EL (cell line): ENCODE measurements at regions not wholly inside any gene's neighbourhood (a gene's known extent, or its start where the extent isn't known, plus 50 kb on each side); places are given as distances from the start of the nearest gene placed in this dataset.
"Not testable (repeated sequence)": the region's sequence is repeated elsewhere in the genome, so short reads cannot be mapped to it uniquely, and the experiment has no call there.

Experiments
- DNase-seq: peaks from one replicate; pipeline ENCODE4 v3.0.0-alpha.2; 2016

DNA sequence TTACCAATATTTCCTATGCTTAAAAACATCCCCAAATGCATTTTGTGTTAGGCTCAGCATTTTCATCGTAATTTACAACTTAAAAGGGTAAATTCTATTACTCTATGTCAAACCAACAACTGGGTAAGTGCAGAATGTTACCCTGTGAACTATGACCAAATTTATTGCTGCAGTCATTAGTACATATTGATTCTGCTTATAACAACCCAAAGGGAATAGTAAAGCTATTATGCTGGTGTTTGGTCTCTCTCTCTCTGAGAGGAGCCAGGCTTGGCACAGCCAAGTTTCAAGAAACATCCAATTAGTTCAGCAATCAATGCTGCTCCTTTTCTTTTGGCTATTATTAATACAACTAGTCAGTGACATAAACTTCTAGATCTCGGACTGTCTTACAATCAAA is 747.7 kb downstream of the CENPC start:
- DNase-seq, result no peak

DNA sequence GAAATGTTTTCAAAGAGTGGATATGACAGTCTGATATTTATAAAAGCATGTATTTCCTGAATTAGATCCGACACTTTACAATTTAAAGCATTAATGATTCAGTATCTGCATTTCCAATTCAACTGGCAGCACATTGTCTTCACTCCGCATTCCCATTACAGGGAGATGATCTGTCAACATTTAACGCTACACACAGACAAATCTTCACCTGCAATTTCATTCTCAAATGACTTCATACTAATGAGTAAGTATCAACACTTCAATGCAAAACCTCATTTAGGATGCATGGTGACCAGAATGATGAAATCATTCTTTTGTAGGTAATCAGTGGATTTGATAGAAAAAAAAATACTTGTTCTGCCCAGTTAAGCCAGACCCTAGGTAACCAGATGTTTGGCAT is 749.6 kb downstream of the CENPC start:
- DNase-seq, result no peak

DNA sequence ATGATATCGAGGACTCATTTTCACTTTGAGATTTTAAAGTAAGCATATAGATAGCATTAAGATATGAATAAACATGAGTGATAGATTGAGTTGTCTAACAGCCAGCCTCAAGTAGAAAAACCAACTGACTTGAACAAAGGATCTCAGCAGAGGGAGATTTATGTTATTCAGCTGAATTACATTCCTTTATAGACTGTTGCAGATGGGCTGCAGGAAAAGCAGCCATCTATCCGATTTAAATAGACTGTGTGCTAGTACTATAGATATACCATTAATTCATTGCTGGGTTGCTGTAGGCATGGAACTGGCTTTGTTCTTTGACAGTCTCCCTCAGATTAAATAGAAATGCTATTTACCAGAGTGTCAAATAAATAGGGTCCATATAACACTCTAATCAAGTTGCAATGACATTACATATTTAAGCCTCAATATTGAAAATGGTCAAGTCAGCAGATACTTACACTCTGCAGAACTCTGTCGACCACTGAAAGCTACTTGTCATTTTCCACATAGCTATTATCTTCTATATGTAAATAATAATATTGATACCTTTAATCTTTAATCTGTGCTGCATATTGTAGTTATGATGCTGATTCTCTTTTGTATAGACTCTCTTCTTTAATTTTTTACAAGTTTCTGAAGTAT is 750.8 kb downstream of the CENPC start:
- no peak for DNase-seq

DNA sequence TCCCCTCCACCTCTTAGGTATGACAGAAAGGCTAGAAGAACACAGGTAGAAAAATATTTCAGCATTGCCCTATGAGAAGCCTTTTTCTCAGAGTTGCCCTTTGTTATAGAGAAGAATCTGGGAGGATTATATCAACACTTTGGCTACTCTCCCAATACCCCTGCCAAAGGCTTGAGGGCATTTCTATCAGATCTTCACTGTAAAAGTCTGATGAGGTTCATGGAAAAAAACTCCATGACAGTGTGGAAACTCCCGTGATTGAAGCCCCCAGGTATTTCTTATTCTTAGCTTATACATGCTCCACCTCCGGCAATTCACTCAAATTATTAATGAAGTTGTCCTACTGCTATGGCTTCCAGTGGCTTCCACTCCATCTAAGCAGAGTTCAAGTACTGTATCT is 753.6 kb downstream of the CENPC start:
- no peak for DNase-seq

DNA sequence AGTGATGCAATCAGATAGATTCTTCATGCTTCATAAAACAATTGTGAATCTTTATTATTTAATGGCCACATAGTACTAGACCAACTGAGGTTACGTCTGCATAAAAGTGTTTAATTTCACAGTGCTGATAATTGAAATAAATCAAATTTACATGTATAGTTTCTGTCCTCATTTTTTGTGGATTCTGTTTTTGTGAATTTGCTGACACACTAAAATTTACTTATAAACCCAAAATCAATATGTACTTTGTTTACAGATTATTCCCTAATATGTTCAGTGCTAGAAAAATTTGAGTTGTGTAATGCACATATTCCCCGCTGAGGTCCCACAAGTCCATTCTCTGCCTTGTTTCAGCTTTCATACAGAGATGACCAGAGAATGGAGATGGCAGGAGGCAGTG is 759.8 kb downstream of the CENPC start:
- no peak for DNase-seq

DNA sequence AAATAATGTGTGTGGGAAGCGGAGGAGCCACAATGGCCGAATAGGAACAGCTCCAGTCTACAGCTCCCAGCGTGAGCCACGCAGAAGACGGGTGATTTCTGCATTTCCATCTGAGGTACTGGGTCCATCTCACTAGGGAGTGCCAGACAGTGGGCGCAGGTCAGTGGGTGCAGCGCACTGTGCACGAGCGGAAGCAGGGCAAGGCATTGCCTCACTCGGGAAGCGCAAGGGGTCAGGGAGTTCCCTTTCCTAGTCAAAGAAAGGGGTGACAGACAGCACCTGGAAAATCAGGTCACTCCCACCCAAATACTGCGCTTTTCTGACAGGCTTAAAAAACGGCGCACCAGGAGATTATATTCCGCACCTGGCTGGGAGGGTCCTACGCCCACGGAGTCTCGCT is 762.6 kb downstream of the CENPC start:
- not testable (repeated sequence) for DNase-seq

DNA sequence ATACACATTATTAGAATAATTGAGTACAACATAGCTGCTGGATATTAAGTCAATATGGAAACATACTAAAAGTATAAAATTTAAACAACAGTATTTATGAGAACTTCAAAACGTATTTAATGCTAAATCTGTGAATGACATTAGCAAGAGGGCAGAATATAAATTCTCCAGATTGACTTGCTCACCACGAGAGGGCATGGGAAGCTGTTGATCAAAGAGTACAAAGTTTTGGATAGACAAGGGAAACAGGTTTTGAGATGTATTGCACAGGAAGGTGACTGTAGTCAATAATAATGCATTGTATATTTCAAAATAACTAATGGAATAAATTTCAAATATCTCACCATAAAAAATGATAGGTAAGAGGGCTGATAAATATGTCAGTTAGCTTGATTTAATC is 768.2 kb downstream of the CENPC start:
- no peak for DNase-seq

DNA sequence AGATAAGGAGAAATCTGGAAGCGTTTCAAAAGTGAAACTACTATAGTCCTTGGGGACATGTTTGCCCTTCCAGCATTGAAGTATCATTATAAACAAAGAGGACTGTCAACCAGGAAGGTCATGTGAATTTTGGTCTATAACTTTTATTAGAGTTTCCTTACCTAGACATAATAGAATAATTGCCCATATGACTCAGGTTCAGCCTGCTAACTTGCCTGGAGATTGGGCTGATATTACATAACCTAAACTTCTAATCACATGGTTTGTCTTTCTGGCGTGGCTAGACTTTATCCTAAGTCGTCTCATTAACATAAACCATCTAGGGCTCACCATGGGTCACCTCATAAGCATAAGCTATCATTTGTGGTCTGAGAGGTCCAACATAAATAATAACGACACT is 775.9 kb downstream of the CENPC start:
- DNase-seq, result no peak

DNA sequence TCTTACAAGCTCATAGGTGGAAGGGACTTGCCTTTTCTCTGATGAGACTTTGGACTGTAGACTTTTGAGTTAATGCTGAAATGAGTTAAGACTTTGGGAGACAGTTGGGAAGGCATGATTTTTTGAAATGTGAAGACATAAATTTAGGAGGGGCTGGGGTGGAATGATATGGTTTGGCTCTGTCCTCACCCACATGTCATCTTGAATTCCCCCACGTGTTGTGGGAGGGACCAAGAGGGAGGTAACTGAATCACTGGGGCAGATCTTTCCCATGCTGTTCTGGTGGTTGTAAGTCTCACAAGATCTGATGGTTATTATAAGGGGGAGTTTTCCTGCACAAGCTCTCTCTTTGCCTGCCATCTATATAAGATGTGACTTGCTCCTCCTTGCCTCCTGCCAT is 777.9 kb downstream of the CENPC start:
- no peak for DNase-seq

DNA sequence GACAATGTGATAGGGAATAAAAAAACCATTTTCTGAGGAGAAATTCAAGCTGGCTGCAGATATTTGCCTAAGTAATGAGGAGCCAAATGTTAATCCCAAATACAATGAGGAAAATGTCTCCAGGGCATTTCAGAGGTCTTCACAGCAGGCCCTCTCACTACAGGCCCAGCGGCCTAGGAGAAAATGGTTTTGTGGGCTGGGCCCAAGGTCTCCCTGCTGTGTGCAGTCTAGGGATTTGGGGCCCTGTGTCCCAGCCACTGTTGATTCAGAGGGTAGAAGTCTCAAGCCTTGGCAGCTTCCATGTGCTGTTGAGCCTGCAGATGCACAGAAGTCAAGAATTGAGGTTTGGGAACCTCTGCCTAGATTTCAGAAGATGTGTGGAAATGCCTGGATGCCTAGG is 778.7 kb downstream of the CENPC start:
- DNase-seq, result no peak

DNA sequence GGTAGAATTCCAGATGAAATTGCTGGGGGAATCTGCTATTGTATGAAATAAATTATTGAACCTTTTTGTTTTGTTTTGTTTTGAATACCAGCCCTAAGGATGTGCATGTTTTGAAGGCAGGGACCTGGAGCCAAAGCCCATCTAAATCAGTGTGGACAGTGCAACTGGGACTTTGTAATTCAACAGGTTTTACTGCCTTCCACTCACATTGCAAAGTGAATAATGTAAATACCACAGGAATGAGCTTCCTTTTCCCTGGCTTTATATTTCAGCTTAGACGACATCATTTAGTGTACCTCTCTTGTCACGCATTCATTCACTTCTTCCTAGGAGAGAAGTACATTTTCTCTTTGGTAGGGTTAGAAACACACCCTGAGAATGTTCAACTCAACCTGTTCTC is 795.0 kb downstream of the CENPC start:
- peak; percentile 51 for DNase-seq

DNA sequence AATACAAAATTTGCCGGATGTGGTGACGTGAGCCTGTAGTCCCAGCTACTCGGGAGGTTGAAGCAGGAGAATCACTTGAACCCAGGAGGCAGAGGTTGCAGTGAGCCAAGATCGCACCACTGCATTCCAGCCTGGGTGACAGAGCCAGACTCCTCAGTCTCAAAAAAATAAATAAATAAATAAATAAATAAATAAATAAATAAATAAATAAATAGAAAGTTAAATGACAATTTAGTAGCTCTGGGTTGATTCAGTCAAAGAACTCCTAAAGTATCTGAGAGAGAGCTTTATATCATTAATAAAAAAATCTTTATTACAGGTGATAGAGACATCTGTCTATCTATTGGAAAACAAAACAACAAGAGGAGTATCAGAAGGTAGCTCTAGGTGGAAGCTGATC is 798.4 kb downstream of the CENPC start:
- DNase-seq, result not testable (repeated sequence)

DNA sequence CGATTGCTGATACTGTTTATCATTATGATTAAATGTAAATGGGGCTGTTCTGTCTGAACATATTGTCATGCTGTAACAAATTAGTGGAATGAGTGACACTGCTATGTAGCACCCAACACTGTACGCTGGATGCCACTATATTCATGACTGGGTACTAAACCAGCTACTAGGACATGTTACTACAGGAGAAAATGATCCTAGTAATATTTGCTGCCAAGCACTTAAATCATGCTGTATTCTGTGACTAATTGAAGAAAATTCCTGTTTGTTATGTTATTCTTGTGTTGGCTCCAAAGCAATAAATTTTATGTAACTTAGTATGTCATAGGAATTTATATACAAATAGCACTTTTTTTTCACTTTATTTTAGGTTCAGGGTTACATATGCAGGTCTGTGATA is 804.2 kb downstream of the CENPC start:
- peak; percentile 53 for DNase-seq

DNA sequence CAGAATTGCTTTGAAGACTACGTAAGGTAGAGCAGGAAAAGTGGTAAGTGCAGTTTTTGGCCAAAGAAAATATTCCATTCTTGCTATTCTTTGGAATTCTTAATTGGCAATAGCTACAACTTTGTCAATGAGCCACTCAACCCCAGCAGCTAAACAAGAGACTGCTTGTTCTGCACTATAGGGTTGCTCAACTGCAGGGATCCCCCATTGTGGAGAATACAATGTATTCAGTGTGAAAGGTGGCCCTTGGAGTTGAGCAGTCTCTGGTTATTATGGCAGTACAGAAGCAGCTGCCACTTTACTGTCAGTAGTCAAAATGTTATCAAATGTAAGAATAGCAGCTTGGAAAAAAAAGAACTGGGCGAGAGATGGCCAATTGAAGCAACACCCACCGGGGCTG is 808.7 kb downstream of the CENPC start:
- no peak for DNase-seq

DNA sequence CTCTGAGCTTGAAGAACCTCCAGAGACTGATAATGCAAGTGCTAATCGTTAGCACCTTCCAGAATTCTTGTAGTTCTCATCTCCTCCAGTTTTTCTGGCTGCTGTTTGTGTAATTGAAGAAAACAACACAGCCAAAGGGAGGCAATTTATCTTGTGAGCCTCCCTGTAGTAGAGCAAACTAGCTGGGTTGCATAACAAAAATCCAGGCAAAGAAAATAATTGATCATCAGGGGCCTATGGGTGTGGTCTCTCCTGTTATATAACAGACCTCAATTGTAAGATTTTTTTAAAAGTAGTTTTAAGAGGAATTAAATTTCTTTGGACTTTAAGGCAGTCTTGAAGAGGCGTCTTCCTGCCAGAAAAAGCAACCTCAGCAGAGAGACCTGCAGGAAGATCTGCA is 817.0 kb downstream of the CENPC start:
- no peak for DNase-seq

DNA sequence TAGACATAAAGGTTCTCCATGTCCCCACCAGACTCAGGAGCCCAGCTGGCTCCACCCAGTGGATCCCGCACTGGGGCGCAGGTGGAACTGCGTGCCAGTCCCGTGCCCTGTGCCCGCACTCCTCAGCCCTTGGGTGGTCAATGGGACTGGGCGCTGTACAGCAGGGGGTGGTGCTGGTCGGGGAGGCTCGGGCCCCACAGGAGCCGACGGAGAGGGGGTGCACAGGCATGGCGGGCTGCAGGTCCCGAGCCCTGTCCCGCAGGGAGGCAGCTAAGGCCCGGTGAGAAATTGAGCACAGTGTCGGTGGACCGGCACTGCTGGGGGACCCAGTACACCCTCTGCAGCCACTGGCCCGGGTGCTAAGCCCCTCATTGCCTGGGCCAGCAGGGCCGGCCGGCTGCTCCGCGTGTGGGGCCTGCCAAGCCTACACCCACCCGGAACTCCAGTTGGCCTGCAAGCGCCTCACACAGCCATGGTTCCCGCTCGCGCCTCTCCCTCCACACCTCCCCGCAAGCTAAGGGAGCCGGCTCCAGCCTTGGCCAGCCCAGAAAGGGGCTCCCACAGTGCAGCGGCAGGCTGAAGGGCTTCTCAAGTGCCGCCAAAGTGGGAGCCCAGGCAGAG is 832.9 kb downstream of the CENPC start:
- DNase-seq, result not testable (repeated sequence)

DNA sequence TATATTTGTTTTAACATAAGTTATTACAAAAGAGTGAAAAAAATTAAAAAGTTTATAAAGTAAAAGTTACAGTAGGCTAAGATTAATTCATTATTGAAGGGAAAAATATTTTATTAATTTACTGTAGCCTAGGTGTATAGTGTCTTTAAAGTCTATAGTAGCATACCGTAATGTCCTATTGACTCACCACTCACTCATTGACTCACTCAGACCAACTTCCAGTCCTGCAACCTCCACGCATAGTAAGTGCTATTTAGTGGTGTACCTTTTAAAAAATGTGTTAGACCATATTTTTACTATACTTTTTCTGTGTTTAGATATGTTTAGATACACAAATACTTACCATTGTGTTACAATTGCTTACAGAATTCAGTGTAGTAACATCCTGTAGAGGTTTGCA is 841.1 kb downstream of the CENPC start:
- no peak for DNase-seq

DNA sequence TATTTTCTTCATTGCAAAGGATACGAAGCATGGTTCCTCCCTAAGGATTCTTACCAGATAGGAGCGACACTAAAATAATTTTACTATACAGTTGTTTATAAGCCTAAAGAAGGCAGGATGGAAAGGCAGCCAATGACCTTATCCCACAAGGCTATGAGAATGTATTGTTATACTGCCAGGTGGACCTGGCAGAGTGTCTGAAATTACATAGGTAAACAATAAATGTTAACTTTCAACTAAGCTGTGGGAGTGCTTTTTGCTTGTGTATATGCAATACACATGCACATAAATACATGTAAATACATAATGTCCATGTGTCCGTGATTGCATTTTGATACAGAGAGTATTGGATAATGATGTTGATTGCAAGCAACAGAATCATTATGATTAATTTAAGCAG is 850.6 kb downstream of the CENPC start:
- no peak for DNase-seq

DNA sequence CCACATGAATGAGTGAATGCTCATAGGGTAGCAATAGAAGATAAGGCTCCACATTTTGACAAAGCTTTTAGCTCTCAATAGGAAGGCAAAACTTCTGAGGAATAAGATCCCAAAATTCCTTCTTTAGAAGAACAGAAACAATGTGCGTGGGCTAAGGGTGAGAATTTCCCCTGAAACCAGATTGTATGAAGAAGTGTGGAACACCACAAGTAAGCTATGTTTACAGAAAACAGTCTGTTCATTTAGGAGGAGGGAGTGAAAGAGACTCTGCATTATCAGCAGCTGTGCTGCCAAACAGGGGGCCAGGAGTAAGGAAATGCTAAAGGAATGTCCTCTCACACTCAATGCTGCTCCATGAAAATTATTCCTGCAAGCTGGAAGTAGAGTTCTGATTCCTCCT is 851.6 kb downstream of the CENPC start:
- no peak for DNase-seq

DNA sequence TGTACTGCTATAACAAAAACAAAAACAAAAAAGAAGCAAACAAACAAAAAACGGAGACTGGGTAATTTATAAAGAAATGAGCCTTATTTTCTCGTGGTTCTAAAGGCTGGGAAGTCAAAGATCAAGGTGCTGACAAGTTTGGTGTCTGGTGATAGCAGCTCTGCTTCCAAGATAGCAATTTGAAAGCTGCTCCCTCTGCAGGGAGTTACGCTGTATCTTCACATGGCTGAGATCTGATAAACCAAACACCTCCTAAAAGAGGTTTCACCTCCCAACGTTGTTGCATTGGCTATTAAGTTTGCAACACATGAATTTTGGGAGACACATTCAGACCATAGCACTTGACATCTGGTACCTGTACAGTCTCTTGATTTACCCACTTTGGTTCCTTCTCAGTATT is 854.2 kb downstream of the CENPC start:
- DNase-seq, result no peak

DNA sequence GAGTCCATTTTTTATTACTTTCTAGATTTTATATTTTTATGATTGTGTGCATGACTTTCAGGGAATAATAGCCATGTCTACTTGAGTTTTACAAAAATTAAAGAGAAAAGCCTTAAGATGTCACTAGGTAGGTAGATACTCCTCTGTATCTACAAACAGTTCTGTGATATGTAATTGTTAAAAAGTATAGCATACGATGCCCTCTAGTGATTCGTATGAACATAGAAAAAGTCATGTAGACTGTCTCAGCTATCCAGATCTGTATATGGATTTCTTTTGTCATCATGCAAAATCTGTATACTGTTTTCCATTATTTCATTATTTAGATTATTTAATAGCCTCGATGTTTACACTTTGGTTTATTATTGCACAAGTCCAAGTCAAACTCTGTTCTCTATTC is 856.6 kb downstream of the CENPC start:
- peak; percentile 34 for DNase-seq

DNA sequence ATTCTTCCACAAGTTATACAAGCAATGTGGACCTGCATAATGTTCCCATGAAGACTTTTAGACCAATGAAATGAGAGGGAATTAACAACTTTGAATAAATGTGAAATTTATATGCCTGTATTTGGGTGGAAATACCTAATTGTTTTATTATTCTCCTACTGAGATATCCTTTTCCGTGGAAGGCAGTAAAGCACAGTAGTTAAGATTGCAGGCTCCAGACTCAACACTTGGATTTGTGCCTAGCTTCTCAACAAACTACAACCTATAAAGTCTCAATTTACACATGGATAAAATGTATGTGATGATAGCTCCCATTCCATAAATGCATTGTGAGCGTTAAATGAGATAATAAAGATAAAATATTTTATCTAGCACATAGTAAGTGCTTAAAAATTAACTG is 857.8 kb downstream of the CENPC start:
- DNase-seq, result no peak

DNA sequence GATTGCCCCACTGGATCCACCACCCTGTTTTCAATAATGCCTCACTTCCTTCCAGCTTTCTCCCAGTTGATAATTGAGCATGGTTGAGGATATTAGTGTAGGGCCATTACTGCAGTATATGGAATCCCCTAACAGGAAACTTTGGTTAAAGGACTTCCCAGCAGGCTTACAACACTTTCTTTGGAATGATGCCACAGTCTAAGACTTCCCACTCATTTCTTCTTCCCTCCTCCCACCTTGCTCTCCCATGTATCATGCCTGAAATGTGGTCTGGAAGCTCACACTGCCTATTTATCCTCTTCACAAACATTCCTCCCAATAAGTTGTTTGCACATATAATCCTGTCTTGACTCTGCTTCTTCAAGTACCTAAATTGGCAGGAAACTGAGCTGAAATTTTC is 863.3 kb downstream of the CENPC start:
- DNase-seq, result peak; percentile 4

DNA sequence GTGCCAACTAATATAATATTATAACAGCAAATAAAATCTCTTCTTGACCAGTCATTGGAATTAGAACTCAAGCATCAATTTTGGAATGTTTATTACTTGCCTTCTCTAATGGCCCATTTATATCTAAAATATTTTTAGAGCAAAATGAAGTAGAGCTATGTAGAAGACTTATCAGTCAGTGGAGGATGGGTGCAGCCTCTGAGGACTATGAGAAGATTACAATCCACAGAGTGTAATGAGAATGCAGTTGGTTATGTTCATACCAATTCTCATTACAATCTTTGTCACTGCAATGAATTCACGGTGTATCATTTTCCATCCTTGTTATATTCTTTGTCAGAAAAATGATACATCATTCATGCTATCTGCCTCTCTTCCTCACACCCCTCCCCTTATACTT is 878.1 kb downstream of the CENPC start:
- no peak for DNase-seq

DNA sequence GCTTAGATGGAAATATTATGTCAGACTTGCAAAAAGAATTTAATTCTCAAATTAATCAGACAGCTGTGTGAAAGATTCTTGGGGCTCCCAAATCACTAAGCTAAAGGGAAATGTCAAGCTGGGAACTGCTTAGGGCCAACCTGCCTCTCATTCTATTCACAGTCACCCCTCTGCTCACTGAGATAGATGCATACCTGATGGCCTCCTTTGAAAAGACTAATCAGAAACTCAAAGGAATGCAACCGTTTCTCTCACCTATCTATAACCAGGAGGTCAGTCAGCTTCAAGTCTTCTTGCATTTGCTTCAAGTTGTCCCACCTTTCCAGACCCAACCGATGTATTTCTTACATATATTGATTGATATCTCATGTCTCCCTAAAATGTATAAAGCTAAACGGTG is 882.7 kb downstream of the CENPC start:
- no peak for DNase-seq
